ENCODE measurements at regions not wholly inside any gene's neighbourhood (a gene's known extent, or its start where the extent isn't known, plus 50 kb on each side); places are given as distances from the start of the nearest gene placed in this dataset.

DNA sequence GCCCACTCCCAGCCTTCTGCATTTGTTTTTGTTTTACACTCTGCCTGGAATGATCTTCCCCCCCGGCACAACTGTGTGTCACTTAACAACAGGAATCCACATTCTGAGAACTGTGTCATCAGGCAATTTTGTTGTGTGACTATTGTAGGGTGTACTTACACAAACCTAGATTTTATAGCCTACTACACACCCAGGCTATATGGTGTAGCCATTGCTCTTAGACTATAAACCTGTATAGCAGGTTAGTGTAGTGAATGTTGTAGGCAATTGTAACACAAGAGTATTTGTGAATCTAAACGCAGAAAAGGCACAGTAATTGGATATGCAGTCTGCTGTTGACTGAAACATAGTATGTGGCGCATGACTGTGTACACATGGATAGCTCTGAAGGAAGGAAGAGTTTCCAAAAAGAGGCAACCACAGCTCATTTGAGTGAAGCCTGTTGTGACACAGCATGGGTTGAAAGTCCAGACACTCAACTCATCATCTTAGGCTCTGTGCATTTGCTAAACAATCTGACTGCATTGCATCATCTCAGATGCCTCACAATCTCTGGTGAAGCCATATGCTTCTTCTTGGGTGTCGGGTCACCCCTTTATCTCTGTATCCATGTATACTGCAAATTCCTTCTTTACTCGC lies 506.6 kb upstream of the SPHKAP start:
- Histone ChIP-seq H3K9me3 (ENCODE audit: control insufficient read depth, low read length) (no peaks in the 10 kb centered on the region), H2BK12ac (ENCODE audit: low read length in 2 of 2) (no peak overlapping the region), H2BK120ac (ENCODE audit: low read depth, low read length) (no peak overlapping the region), H3K23ac (ENCODE audit: low read length in 2 of 2) (no peak overlapping the region), H3K14ac (ENCODE audit: low read length in 2 of 2) (no peak overlapping the region), H3K4me2 (ENCODE audit: low read length, poor library complexity, severe bottlenecking) (no peak overlapping the region), H3K9ac (ENCODE audit: low read length) (no peak overlapping the region), H3K4me1 (ENCODE audit: control insufficient read depth, insufficient read depth, low read depth, low read length) (no peaks in the 10 kb centered on the region), H3K18ac (ENCODE audit: low read depth in 1 of 2, low read length in 2 of 2) (no peak overlapping the region), H2BK15ac (ENCODE audit: low read depth, poor library complexity, severe bottlenecking) (no peak overlapping the region), H3K4ac (ENCODE audit: low read depth in 1 of 2, low read length in 2 of 2) (no peak overlapping the region), H3K27ac (ENCODE audit: low read length, poor library complexity, severe bottlenecking) (no peak overlapping the region), H3K79me1 (replicated peaks; ENCODE audit: low read length, poor library complexity, severe bottlenecking) (no peaks in the 10 kb centered on the region), H3K27me3 (ENCODE audit: control insufficient read depth in 1 of 2, insufficient read depth in 1 of 2, low read length in 2 of 2) (no peaks in the 10 kb centered on the region), H2AK5ac (ENCODE audit: low read length, severe bottlenecking) (no peak overlapping the region), H4K8ac (ENCODE audit: low read length) (no peak overlapping the region), H3K36me3 (ENCODE audit: control insufficient read depth in 1 of 2, insufficient read depth in 2 of 2, low read depth in 1 of 2, low read length in 2 of 2) (no peaks in the 10 kb centered on the region), H2BK5ac (ENCODE audit: low read depth, low read length, poor library complexity, severe bottlenecking) (no peak overlapping the region), H2AFZ (ENCODE audit: low read depth, low read length) (no peak overlapping the region), H3K4me3 (ENCODE audit: insufficient read depth in 1 of 2, low read depth in 1 of 2, low read length in 2 of 2) (no peak overlapping the region), H4K91ac (ENCODE audit: low read length) (no peak overlapping the region)
- WGBS: 82% methylated on average over 4 of the region's 5 CpGs
- DNase-seq: peak; percentile 79

GRCh38 chr2:228681979-228682378 lies 500.5 kb upstream of the SPHKAP start:
- 37% methylated on average over 1 of the region's 1 CpG for WGBS

GRCh38 chr2:228681426-228681825 lies 499.9 kb upstream of the SPHKAP start:
- WGBS: 35% methylated on average over 5 of the region's 5 CpGs
- peak; percentile 62 for DNase-seq
- H3K79me1 ChIP-seq (replicated peaks; ENCODE audit: low read length, poor library complexity, severe bottlenecking): no peaks in the 10 kb centered on the region

More at GRCh38 chr2:228681979-228682378, 500.5 kb upstream of the SPHKAP start:
- Histone ChIP-seq H2BK12ac (ENCODE audit: low read length in 2 of 2) (no peak overlapping the region), H3K4ac (ENCODE audit: low read depth in 1 of 2, low read length in 2 of 2) (no peak overlapping the region), H4K91ac (ENCODE audit: low read length) (no peak overlapping the region), H3K18ac (ENCODE audit: low read depth in 1 of 2, low read length in 2 of 2) (no peak overlapping the region), H3K36me3 (ENCODE audit: control insufficient read depth in 1 of 2, insufficient read depth in 2 of 2, low read depth in 1 of 2, low read length in 2 of 2) (no peaks in the 10 kb centered on the region), H3K14ac (ENCODE audit: low read length in 2 of 2) (no peak overlapping the region), H3K4me1 (ENCODE audit: control insufficient read depth, insufficient read depth, low read depth, low read length) (no peaks in the 10 kb centered on the region), H3K9me3 (ENCODE audit: control insufficient read depth, low read length) (no peaks in the 10 kb centered on the region), H2BK15ac (ENCODE audit: low read depth, poor library complexity, severe bottlenecking) (no peak overlapping the region), H3K4me3 (ENCODE audit: insufficient read depth in 1 of 2, low read depth in 1 of 2, low read length in 2 of 2) (no peak overlapping the region), H3K4me2 (ENCODE audit: low read length, poor library complexity, severe bottlenecking) (no peak overlapping the region), H3K9ac (ENCODE audit: low read length) (no peak overlapping the region), H2AK5ac (ENCODE audit: low read length, severe bottlenecking) (no peak overlapping the region), H2BK5ac (ENCODE audit: low read depth, low read length, poor library complexity, severe bottlenecking) (no peak overlapping the region), H4K8ac (ENCODE audit: low read length) (no peak overlapping the region), H3K27me3 (ENCODE audit: control insufficient read depth in 1 of 2, insufficient read depth in 1 of 2, low read length in 2 of 2) (no peaks in the 10 kb centered on the region), H2BK120ac (ENCODE audit: low read depth, low read length) (no peak overlapping the region), H2AFZ (ENCODE audit: low read depth, low read length) (no peak overlapping the region), H3K79me1 (replicated peaks; ENCODE audit: low read length, poor library complexity, severe bottlenecking) (no peaks in the 10 kb centered on the region), H3K23ac (ENCODE audit: low read length in 2 of 2) (no peak overlapping the region), H3K27ac (ENCODE audit: low read length, poor library complexity, severe bottlenecking) (no peak overlapping the region)
- no peak for DNase-seq

DNA sequence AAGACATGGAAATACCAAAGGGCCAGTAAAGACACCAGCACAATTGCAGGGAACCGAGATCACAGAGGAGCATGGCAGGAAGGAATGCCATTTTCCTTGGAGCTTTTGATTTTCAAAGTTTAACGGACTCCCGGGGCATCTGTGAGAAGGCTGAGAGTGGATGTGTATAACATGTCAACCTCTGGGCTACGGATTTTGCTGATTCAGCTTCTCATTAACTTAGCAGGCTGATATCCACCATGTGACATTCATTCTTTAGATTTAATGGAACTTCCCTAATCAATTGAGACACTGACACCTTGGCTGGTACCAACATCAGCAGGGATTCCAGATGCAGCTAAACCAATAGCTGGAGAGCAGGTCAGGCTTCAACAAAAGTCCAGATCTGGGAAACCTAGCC lies 496.6 kb upstream of the SPHKAP start:
- no peak overlapping the region for H3K27ac ChIP-seq (ENCODE audit: low read length, poor library complexity, severe bottlenecking)
- no peak overlapping the region for H2BK15ac ChIP-seq (ENCODE audit: low read depth, poor library complexity, severe bottlenecking)
- no peak overlapping the region for H3K4me3 ChIP-seq (ENCODE audit: insufficient read depth in 1 of 2, low read depth in 1 of 2, low read length in 2 of 2)
- 57% methylated on average over 3 of the region's 4 CpGs for WGBS
- no peak overlapping the region for H2BK12ac ChIP-seq (ENCODE audit: low read length in 2 of 2)
- no peak overlapping the region for H3K14ac ChIP-seq (ENCODE audit: low read length in 2 of 2)
- no peak overlapping the region for H4K91ac ChIP-seq (ENCODE audit: low read length)
- no peak overlapping the region for H3K4me2 ChIP-seq (ENCODE audit: low read length, poor library complexity, severe bottlenecking)
- H3K79me1 ChIP-seq (replicated peaks; ENCODE audit: low read length, poor library complexity, severe bottlenecking): no peaks in the 10 kb centered on the region
- H3K9me3 ChIP-seq (ENCODE audit: control insufficient read depth, low read length): no peaks in the 10 kb centered on the region
- no peaks in the 10 kb centered on the region for H3K27me3 ChIP-seq (ENCODE audit: control insufficient read depth in 1 of 2, insufficient read depth in 1 of 2, low read length in 2 of 2)
- no peaks in the 10 kb centered on the region for H3K36me3 ChIP-seq (ENCODE audit: control insufficient read depth in 1 of 2, insufficient read depth in 2 of 2, low read depth in 1 of 2, low read length in 2 of 2)
- H4K8ac ChIP-seq (ENCODE audit: low read length): no peak overlapping the region
- H2BK5ac ChIP-seq (ENCODE audit: low read depth, low read length, poor library complexity, severe bottlenecking): no peak overlapping the region
- H2AK5ac ChIP-seq (ENCODE audit: low read length, severe bottlenecking): no peak overlapping the region
- H3K4ac ChIP-seq (ENCODE audit: low read depth in 1 of 2, low read length in 2 of 2): no peak overlapping the region
- no peaks in the 10 kb centered on the region for H3K4me1 ChIP-seq (ENCODE audit: control insufficient read depth, insufficient read depth, low read depth, low read length)
- no peak overlapping the region for H3K23ac ChIP-seq (ENCODE audit: low read length in 2 of 2)
- H2BK120ac ChIP-seq (ENCODE audit: low read depth, low read length): no peak overlapping the region
- no peak for DNase-seq
- H3K9ac ChIP-seq (ENCODE audit: low read length): no peak overlapping the region
- no peak overlapping the region for H3K18ac ChIP-seq (ENCODE audit: low read depth in 1 of 2, low read length in 2 of 2)
- no peak overlapping the region for H2AFZ ChIP-seq (ENCODE audit: low read depth, low read length)

More at GRCh38 chr2:228681426-228681825, 499.9 kb upstream of the SPHKAP start:
- no peak overlapping the region for H2BK120ac ChIP-seq (ENCODE audit: low read depth, low read length)
- no peak overlapping the region for H3K27ac ChIP-seq (ENCODE audit: low read length, poor library complexity, severe bottlenecking)
- H3K4ac ChIP-seq (ENCODE audit: low read depth in 1 of 2, low read length in 2 of 2): no peak overlapping the region
- no peak overlapping the region for H4K8ac ChIP-seq (ENCODE audit: low read length)
- no peak overlapping the region for H2AFZ ChIP-seq (ENCODE audit: low read depth, low read length)
- H3K14ac ChIP-seq (ENCODE audit: low read length in 2 of 2): no peak overlapping the region
- H3K4me3 ChIP-seq (ENCODE audit: insufficient read depth in 1 of 2, low read depth in 1 of 2, low read length in 2 of 2): no peak overlapping the region
- no peak overlapping the region for H2BK5ac ChIP-seq (ENCODE audit: low read depth, low read length, poor library complexity, severe bottlenecking)
- no peaks in the 10 kb centered on the region for H3K9me3 ChIP-seq (ENCODE audit: control insufficient read depth, low read length)
- H2BK15ac ChIP-seq (ENCODE audit: low read depth, poor library complexity, severe bottlenecking): no peak overlapping the region
- H2AK5ac ChIP-seq (ENCODE audit: low read length, severe bottlenecking): no peak overlapping the region
- H3K23ac ChIP-seq (ENCODE audit: low read length in 2 of 2): no peak overlapping the region
- H4K91ac ChIP-seq (ENCODE audit: low read length): no peak overlapping the region
- no peak overlapping the region for H3K18ac ChIP-seq (ENCODE audit: low read depth in 1 of 2, low read length in 2 of 2)
- H3K9ac ChIP-seq (ENCODE audit: low read length): peak overlapping the region; percentile 21
- H3K36me3 ChIP-seq (ENCODE audit: control insufficient read depth in 1 of 2, insufficient read depth in 2 of 2, low read depth in 1 of 2, low read length in 2 of 2): no peaks in the 10 kb centered on the region
- no peak overlapping the region for H3K4me2 ChIP-seq (ENCODE audit: low read length, poor library complexity, severe bottlenecking)
- H3K4me1 ChIP-seq (ENCODE audit: control insufficient read depth, insufficient read depth, low read depth, low read length): no peaks in the 10 kb centered on the region
- no peaks in the 10 kb centered on the region for H3K27me3 ChIP-seq (ENCODE audit: control insufficient read depth in 1 of 2, insufficient read depth in 1 of 2, low read length in 2 of 2)
- no peak overlapping the region for H2BK12ac ChIP-seq (ENCODE audit: low read length in 2 of 2)

Measured in mesenchymal stem cell (in vitro differentiated cells and primary cell).